WTC11 (cell line): ENCODE measurements at regions not wholly inside any gene's neighbourhood (a gene's known extent, or its start where the extent isn't known, plus 50 kb on each side); places are given as distances from the start of the nearest gene placed in this dataset.

Experiments used
- ATAC-seq: fragments of 200-7000 bp; cut with Tn5 transposase; 2 replicates; pipeline ENCODE4 v1.10.0; 2021; ENCODE audit warnings: mild to moderate bottlenecking, moderate library complexity
- CTCF ChIA-PET: fragments of 300-600 bp; sonication (Branson Sonifier 250); formaldehyde crosslinking; loops from one replicate; lab custom pipeline; 2021; ENCODE audit warnings: antibody characterized with exemption; lab: Charles Lee
- POLR2A ChIA-PET: fragments of 350-600 bp; sonication (Branson Sonifier 250); formaldehyde crosslinking; loops from one replicate; lab custom pipeline; 2021; ENCODE audit warnings: antibody characterized with exemption; lab: Charles Lee
- DNase-seq: peaks from one replicate; pipeline ENCODE4 v3.0.0; 2021; ENCODE audit warnings: low spot score
- H3K27ac Mint-ChIP-seq: 2 replicates; pipeline ENCODE4 v1.8.0; 2021; ENCODE audit warnings: mixed read lengths
- H3K27me3 Mint-ChIP-seq: 2 replicates; pipeline ENCODE4 v1.8.0; 2021; ENCODE audit warnings: low read depth, mild to moderate bottlenecking, moderate library complexity, mixed read lengths
- H3K36me3 Mint-ChIP-seq: 2 replicates; pipeline ENCODE4 v1.8.0; 2021; ENCODE audit warnings: mixed read lengths
- H3K4me1 Mint-ChIP-seq: 2 replicates; pipeline ENCODE4 v1.8.0; 2022; ENCODE audit warnings: mixed read lengths
- H3K4me3 Mint-ChIP-seq: 2 replicates; pipeline ENCODE4 v1.8.0; 2021; ENCODE audit warnings: mild to moderate bottlenecking, moderate library complexity, mixed read lengths
- H3K9me3 Mint-ChIP-seq: 2 replicates; pipeline ENCODE4 v1.8.0; 2021; ENCODE audit warnings: mixed read lengths
- CREB1 ChIP-seq: sonication (generic); formaldehyde crosslinking; IDR thresholded peaks from 2 replicates; pipeline ENCODE4 v1.8.0; 2023; ENCODE audit warnings: mild to moderate bottlenecking, missing genetic modification reagents
- CTCF ChIP-seq: fragments of 200-600 bp; IDR thresholded peaks from 2 replicates; pipeline ENCODE4 v1.8.0; 2022; ENCODE audit warnings: antibody characterized with exemption
- E2F1 ChIP-seq: sonication (generic); formaldehyde crosslinking; IDR thresholded peaks from 2 replicates; pipeline ENCODE4 v1.8.0; 2022; ENCODE audit warnings: mild to moderate bottlenecking, missing genetic modification reagents
- ETV6 ChIP-seq: sonication (generic); formaldehyde crosslinking; IDR thresholded peaks from 2 replicates; pipeline ENCODE4 v1.8.1; 2022; ENCODE audit warnings: mild to moderate bottlenecking, missing genetic modification reagents
- GABPB1 ChIP-seq: sonication (generic); formaldehyde crosslinking; IDR thresholded peaks from 2 replicates; pipeline ENCODE4 v1.8.1; 2023; ENCODE audit warnings: mild to moderate bottlenecking, missing genetic modification reagents
- GRHL2 ChIP-seq: fragments of 250-450 bp; sonication (Bioruptor Pico); IDR thresholded peaks from 2 replicates; pipeline ENCODE4 v1.8.0; 2022; ENCODE audit warnings: mild to moderate bottlenecking, moderate library complexity; ENCODE audit not compliant: insufficient replicate concordance, severe bottlenecking
- HMGA2 ChIP-seq: fragments of 250-450 bp; sonication (Bioruptor Pico); IDR thresholded peaks from 2 replicates; pipeline ENCODE4 v1.4.0; 2021; ENCODE audit warnings: mild to moderate bottlenecking, moderate library complexity
- IRF1 ChIP-seq: sonication (generic); formaldehyde crosslinking; IDR thresholded peaks from 2 replicates; pipeline ENCODE4 v1.8.0; 2023; ENCODE audit warnings: missing genetic modification reagents
- MAX ChIP-seq: sonication (generic); formaldehyde crosslinking; IDR thresholded peaks from 2 replicates; pipeline ENCODE4 v1.8.0; 2022; ENCODE audit warnings: mild to moderate bottlenecking, missing genetic modification reagents
- MXD4 ChIP-seq: fragments of 250-450 bp; sonication (Bioruptor Pico); IDR thresholded peaks from 2 replicates; pipeline ENCODE4 v1.8.0; 2021; ENCODE audit warnings: mild to moderate bottlenecking, moderate library complexity, borderline replicate concordance
- NFE2L1 ChIP-seq: sonication (generic); formaldehyde crosslinking; IDR thresholded peaks from 2 replicates; pipeline ENCODE4 v1.8.1; 2023; ENCODE audit warnings: missing genetic modification reagents
- NR3C1 ChIP-seq: sonication (generic); formaldehyde crosslinking; conservative IDR thresholded peaks from 2 replicates; pipeline ENCODE4 v1.8.1; 2023; ENCODE audit warnings: low read depth, mild to moderate bottlenecking, missing genetic modification reagents
- PRRX2 ChIP-seq: fragments of 250-450 bp; sonication (Bioruptor Pico); IDR thresholded peaks from 2 replicates; pipeline ENCODE4 v1.8.0; 2021; ENCODE audit warnings: mild to moderate bottlenecking
- RELA ChIP-seq: sonication (generic); formaldehyde crosslinking; IDR thresholded peaks from 2 replicates; pipeline ENCODE4 v1.8.1; 2022; ENCODE audit warnings: missing genetic modification reagents, mild to moderate bottlenecking, borderline replicate concordance
- RORB ChIP-seq: fragments of 250-450 bp; sonication (Bioruptor Pico); IDR thresholded peaks from 2 replicates; pipeline ENCODE4 v1.9.0; 2021; ENCODE audit warnings: mild to moderate bottlenecking
- SP1 ChIP-seq: sonication (generic); formaldehyde crosslinking; conservative IDR thresholded peaks from 2 replicates; pipeline ENCODE4 v1.8.1; 2022; ENCODE audit warnings: missing genetic modification reagents
- TCF7 ChIP-seq: sonication (generic); formaldehyde crosslinking; IDR thresholded peaks from 2 replicates; pipeline ENCODE4 v1.8.0; 2022; ENCODE audit warnings: mild to moderate bottlenecking, low read depth, missing genetic modification reagents, moderate library complexity
- TP53 ChIP-seq: sonication (generic); formaldehyde crosslinking; IDR thresholded peaks from 2 replicates; pipeline ENCODE4 v1.8.1; 2023; ENCODE audit warnings: mild to moderate bottlenecking, missing genetic modification reagents
- ZNF219 ChIP-seq: sonication (generic); formaldehyde crosslinking; IDR thresholded peaks from 2 replicates; pipeline ENCODE4 v1.8.0; 2023; ENCODE audit warnings: missing genetic modification reagents, mild to moderate bottlenecking, borderline replicate concordance
- ZNF232 ChIP-seq: sonication (generic); formaldehyde crosslinking; IDR thresholded peaks from 2 replicates; pipeline ENCODE4 v1.8.0; 2022; ENCODE audit warnings: mild to moderate bottlenecking, missing genetic modification reagents
- ZNF317 ChIP-seq: sonication (generic); formaldehyde crosslinking; IDR thresholded peaks from 2 replicates; pipeline ENCODE4 v1.8.1; 2023; ENCODE audit warnings: low read depth, mild to moderate bottlenecking, moderate library complexity, missing genetic modification reagents, borderline replicate concordance
- TF ChIP-seq, protein P1 (sequence below): sonication (generic); formaldehyde crosslinking; IDR thresholded peaks from 2 replicates; pipeline ENCODE4 v1.8.1; 2023; ENCODE audit warnings: mild to moderate bottlenecking, missing genetic modification reagents
- TF ChIP-seq, protein P2 (sequence below): sonication (generic); formaldehyde crosslinking; IDR thresholded peaks from 2 replicates; pipeline ENCODE4 v1.8.1; 2023; ENCODE audit warnings: mild to moderate bottlenecking, missing genetic modification reagents
- TF ChIP-seq, protein P3 (sequence below): fragments of 250-450 bp; sonication (Bioruptor Pico); IDR thresholded peaks from 2 replicates; pipeline ENCODE4 v1.9.0; 2021; ENCODE audit warnings: mild to moderate bottlenecking

DNA sequence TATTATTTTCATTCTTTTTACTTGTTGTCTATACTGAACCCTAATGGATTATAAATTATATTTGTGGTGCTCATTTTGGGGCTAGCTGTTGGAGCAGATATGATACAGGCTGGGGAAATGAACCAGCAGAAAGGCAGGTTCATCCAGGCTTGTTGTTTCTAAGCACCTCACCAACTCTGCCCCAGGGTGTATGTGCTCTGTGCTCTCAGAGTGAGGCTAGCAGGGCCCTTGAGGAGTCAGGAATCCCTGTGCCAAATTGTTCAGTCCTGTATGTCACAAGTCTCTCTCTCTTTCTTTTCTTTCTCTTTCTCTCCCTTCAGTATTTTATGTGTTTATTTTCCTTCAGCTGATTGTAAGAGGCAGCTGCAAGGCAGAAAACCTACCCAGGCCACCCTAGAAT, 181.1 kb upstream of the DPP10 start:
- peaks cover 36% of the 10 kb centered on the region for H3K9me3 Mint-ChIP-seq
- POLR2A ChIA-PET = no interaction called here
- H3K27ac Mint-ChIP-seq = no peak overlapping the region
- CTCF ChIA-PET = no interaction called here
- peaks cover 19% of the 10 kb centered on the region for H3K36me3 Mint-ChIP-seq
- peaks cover 15% of the 10 kb centered on the region for H3K4me1 Mint-ChIP-seq
- ATAC-seq (no peak), DNase-seq (no peak)
- TF ChIP-seq RELA (CRISPR knock-in tag) (no peak), ZNF219 (no peak), ZNF317 (CRISPR knock-in tag) (no peak), ZNF232 (no peak), CREB1 (no peak), SP1 (CRISPR knock-in tag) (no peak), E2F1 (CRISPR knock-in tag) (no peak), GABPB1 (CRISPR knock-in tag) (no peak), PRRX2 (CRISPR knock-in tag) (no peak), TP53 (no peak), ETV6 (CRISPR knock-in tag) (no peak)
- TF ChIP-seq, protein P1, sequence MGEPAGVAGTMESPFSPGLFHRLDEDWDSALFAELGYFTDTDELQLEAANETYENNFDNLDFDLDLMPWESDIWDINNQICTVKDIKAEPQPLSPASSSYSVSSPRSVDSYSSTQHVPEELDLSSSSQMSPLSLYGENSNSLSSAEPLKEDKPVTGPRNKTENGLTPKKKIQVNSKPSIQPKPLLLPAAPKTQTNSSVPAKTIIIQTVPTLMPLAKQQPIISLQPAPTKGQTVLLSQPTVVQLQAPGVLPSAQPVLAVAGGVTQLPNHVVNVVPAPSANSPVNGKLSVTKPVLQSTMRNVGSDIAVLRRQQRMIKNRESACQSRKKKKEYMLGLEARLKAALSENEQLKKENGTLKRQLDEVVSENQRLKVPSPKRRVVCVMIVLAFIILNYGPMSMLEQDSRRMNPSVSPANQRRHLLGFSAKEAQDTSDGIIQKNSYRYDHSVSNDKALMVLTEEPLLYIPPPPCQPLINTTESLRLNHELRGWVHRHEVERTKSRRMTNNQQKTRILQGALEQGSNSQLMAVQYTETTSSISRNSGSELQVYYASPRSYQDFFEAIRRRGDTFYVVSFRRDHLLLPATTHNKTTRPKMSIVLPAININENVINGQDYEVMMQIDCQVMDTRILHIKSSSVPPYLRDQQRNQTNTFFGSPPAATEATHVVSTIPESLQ (CRISPR knock-in tag) = no peak
- TF ChIP-seq, protein P2, sequence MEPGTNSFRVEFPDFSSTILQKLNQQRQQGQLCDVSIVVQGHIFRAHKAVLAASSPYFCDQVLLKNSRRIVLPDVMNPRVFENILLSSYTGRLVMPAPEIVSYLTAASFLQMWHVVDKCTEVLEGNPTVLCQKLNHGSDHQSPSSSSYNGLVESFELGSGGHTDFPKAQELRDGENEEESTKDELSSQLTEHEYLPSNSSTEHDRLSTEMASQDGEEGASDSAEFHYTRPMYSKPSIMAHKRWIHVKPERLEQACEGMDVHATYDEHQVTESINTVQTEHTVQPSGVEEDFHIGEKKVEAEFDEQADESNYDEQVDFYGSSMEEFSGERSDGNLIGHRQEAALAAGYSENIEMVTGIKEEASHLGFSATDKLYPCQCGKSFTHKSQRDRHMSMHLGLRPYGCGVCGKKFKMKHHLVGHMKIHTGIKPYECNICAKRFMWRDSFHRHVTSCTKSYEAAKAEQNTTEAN = no peak
- H3K4me3 Mint-ChIP-seq = no peak overlapping the region
- no peaks in the 10 kb centered on the region; the same call in 1 of the 2 replicates for H3K27me3 Mint-ChIP-seq

- Mint-ChIP-seq H3K27ac (no peak overlapping the region), H3K36me3 (peaks cover 26% of the 10 kb centered on the region), H3K4me3 (no peak overlapping the region), H3K9me3 (peaks cover 44% of the 10 kb centered on the region), H3K4me1 (peaks cover 15% of the 10 kb centered on the region), H3K27me3 (no peaks in the 10 kb centered on the region; the same call in 1 of the 2 replicates)
- ATAC-seq = no peak
- no peak for TF ChIP-seq NFE2L1 (CRISPR knock-in tag)
- no peak for TF ChIP-seq TCF7 (CRISPR knock-in tag)
- TF ChIP-seq MAX (CRISPR knock-in tag) = no peak
- no peak for TF ChIP-seq CTCF
- TF ChIP-seq, protein P3, sequence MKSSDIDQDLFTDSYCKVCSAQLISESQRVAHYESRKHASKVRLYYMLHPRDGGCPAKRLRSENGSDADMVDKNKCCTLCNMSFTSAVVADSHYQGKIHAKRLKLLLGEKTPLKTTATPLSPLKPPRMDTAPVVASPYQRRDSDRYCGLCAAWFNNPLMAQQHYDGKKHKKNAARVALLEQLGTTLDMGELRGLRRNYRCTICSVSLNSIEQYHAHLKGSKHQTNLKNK = no peak
- no peak for TF ChIP-seq ZNF219
- no peak for TF ChIP-seq NR3C1
- TF ChIP-seq MXD4 (CRISPR knock-in tag) = no peak
- TF ChIP-seq ETV6 (CRISPR knock-in tag) = no peak
- no peak for TF ChIP-seq TP53
- no peak for TF ChIP-seq HMGA2
- TF ChIP-seq RORB = no peak
- TF ChIP-seq, protein P2 = no peak
- TF ChIP-seq CREB1 = no peak
- TF ChIP-seq GRHL2 = no peak
- no peak for TF ChIP-seq IRF1 (CRISPR knock-in tag)
- POLR2A ChIA-PET = no interaction called here
- CTCF ChIA-PET = no interaction called here
- DNase-seq = no peak
These were observed 177.2 kb upstream of the DPP10 start for GRCh38 chr2:114265261-114265660.
